AG09319 (cell line): ENCODE measurements at regions not wholly inside any gene's neighbourhood (a gene's known extent, or its start where the extent isn't known, plus 50 kb on each side); places are given as distances from the start of the nearest gene placed in this dataset.
"Not testable (repeated sequence)": the region's sequence is repeated elsewhere in the genome, so short reads cannot be mapped to it uniquely, and the experiment has no call there.

Experiments
- DNase-seq: peaks from one replicate; pipeline ENCODE4 v3.0.0-alpha.2; 2010; ENCODE audit warnings: low read depth; ENCODE audit errors: extremely low read depth
- TF ChIP-seq, protein P1 (sequence below): IDR thresholded peaks from 2 replicates; pipeline ENCODE4 v1.5.1; 2011; ENCODE audit warnings: low read depth, mild to moderate bottlenecking, inconsistent platforms, low read length, moderate library complexity

- no peak for DNase-seq
- TF ChIP-seq, protein P1, sequence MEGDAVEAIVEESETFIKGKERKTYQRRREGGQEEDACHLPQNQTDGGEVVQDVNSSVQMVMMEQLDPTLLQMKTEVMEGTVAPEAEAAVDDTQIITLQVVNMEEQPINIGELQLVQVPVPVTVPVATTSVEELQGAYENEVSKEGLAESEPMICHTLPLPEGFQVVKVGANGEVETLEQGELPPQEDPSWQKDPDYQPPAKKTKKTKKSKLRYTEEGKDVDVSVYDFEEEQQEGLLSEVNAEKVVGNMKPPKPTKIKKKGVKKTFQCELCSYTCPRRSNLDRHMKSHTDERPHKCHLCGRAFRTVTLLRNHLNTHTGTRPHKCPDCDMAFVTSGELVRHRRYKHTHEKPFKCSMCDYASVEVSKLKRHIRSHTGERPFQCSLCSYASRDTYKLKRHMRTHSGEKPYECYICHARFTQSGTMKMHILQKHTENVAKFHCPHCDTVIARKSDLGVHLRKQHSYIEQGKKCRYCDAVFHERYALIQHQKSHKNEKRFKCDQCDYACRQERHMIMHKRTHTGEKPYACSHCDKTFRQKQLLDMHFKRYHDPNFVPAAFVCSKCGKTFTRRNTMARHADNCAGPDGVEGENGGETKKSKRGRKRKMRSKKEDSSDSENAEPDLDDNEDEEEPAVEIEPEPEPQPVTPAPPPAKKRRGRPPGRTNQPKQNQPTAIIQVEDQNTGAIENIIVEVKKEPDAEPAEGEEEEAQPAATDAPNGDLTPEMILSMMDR: no peak
Observed at GRCh38 chr11:109522116-109522755, 100.2 kb downstream of the C11orf87 start.

GRCh38 chr11:109525636-109526035 is 103.6 kb downstream of the C11orf87 start:
- not testable (repeated sequence) for DNase-seq

GRCh38 chr11:109526061-109526460 is 104.1 kb downstream of the C11orf87 start:
- TF ChIP-seq, protein P1: no peak
- no peak for DNase-seq

GRCh38 chr11:109526931-109527330 is 104.9 kb downstream of the C11orf87 start:
- TF ChIP-seq, protein P1: no peak
- DNase-seq: no peak

DNA sequence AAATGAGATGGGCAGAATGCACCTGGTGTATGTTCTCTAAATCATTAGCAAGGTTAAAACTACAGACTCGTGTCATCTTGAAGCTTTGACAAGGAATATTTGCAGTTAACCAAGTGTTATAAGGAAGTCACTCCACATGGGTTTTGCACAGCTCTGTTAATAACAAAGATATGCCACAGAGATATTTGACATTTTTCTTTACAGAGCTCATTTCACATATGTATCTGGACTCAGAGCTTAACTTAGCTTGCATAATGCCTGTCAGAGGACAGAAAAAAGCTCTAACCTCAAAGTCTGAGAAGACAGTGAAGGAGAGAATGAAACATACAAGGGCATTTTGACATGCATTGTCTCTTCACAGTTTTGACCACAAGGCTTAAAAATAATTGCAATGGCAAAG is 105.5 kb downstream of the C11orf87 start:
- TF ChIP-seq, protein P1: no peak
- no peak for DNase-seq

DNA sequence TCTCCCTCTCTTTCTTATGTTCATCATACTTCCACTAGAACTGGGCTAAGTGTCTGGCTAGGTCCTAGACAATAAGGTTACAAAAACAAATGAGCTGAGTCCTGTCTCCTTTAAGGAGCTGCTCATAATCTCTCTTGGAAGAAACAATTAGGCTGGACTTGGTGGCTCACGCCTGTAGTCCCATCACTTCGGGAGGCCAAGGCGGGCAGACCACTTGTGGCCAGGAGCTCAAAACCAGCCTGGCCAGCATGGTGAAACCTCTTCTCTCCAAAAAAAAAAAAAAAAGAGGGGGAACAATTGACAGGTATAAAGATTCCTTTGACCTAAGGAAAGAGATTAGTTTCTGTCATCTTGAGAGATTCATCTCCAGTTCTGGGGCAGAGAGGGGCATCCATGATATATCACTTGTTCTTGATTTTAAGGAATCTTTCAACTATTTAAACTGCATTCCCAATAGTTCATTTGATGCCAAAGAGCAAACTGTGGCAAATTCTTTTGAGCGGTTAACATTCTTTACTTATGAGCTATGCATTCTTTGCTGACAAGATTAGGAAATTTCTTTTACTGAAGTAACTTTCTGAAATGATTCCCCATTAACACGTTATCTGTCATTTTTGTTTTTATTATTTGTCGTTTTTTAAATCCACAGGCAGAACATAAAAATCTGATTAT is 125.5 kb downstream of the C11orf87 start:
- DNase-seq: no peak
- TF ChIP-seq, protein P1: no peak

DNA sequence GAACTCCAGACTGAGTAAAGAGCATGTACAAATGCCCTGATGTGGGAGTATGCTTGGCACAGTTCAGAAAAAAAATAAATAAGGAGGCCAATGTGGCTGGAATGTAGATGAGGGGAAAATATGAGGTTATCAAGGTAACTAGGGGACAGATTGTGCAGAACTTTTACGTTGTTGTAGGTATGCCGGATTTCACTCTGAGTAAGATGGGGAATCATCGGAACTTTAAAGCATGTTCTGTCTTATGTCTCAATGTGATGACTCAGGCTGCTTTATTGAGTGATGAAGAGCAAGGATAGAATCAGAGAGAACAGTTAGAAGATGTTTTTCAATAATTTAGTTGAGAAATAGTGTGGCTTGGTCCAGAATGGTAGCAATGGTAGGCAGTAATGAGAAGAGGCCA is 130.4 kb downstream of the C11orf87 start:
- TF ChIP-seq, protein P1: no peak
- DNase-seq: no peak

DNA sequence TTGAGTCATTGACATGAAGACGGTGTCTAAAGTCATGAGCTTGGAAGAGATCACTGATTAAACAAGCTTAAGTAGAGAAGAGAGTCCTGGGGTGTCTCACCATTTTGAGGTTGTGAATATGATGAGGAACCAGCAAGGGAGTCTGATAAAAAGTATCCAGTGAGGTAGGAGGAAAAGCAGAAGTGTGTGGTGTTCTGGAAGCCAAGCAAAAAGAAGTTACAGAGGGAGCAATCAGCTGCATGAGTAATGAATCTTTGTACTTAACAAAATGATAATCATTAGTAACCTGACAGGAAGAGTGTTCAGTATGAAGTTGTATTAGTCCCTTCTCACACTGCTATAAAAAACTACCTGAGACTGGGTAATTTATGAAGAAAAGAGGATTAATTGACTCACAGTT is 131.3 kb downstream of the C11orf87 start:
- no peak for DNase-seq
- TF ChIP-seq, protein P1: no peak
